Lower leg skin (tissue), 4 donors: ENCODE measurements at regions not wholly inside any gene's neighbourhood (a gene's known extent, or its start where the extent isn't known, plus 50 kb on each side); places are given as distances from the start of the nearest gene placed in this dataset.
A peak's percentile ranks its signal among the peaks of the same experiment; 100 is the strongest.

Experiments used
- DNase-seq, 2 donors: peaks; one replicate each; pipeline ENCODE4 v3.0.0-alpha.2; 2019; ENCODE audit warnings: low spot score in 2 of 2
- H3K4me3 ChIP-seq: fragments of 200-600 bp; sonication (generic); 2 replicates; pipeline ENCODE4 v1.5.1; 2017; ENCODE audit warnings: mild to moderate bottlenecking, low read depth; ENCODE audit not compliant: poor library complexity, severe bottlenecking
- CTCF ChIP-seq, 3 donors: fragments of 450-650 bp; IDR thresholded peaks; one replicate each; pipeline ENCODE4 v1.5.1; 2016; ENCODE audit warnings: antibody characterized with exemption in 3 of 3, mild to moderate bottlenecking in 3 of 3, moderate library complexity in 2 of 3
- POLR2A ChIP-seq, 2 donors: fragments of 450-650 bp; IDR thresholded peaks; one replicate each; pipeline ENCODE4 v1.6.1; 2016 to 2017; ENCODE audit warnings: antibody characterized with exemption in 2 of 2, mild to moderate bottlenecking in 1 of 2, moderate library complexity in 1 of 2
- WGBS, 2 donors: methylation state at CpG; one replicate each; pipeline ENCODE4 v1.1.5; 2018; 5-methylcytosine and 5-hydroxymethylcytosine counted together
- intact Hi-C: fragments of 100-400 bp; cut with DNase I; formaldehyde crosslinking; loops from one replicate; pipeline ENCODE4 v1.15.0; 2023; ENCODE audit warnings: low total_unique reads

GRCh38 chr7:119350334-119350733, 922.6 kb upstream of the KCND2 start:
- WGBS, 2 donors = 92 to 96% methylated on average over 5 of the region's 5 CpGs

GRCh38 chr7:119351320-119351719, 921.7 kb upstream of the KCND2 start:
- DNase-seq = no peak
- intact Hi-C loops = no loop called here
- TF ChIP-seq CTCF (IDR thresholded peaks at IDR 0.05) (no peak), POLR2A (IDR thresholded peaks at IDR 0.05) (no peak)
- no peak overlapping the region for H3K4me3 ChIP-seq
- 87 to 88% methylated on average over 8 of the region's 8 CpGs for WGBS, 2 donors

More at GRCh38 chr7:119350334-119350733, 922.6 kb upstream of the KCND2 start:
- TF ChIP-seq CTCF (IDR thresholded peaks at IDR 0.05) = no peak
- TF ChIP-seq POLR2A (IDR thresholded peaks at IDR 0.05) = no peak
- DNase-seq = peak in 1 of 2 donors; percentile 69
- intact Hi-C loops = no loop called here
- no peak overlapping the region for H3K4me3 ChIP-seq

GRCh38 chr7:119374436-119374835, 898.5 kb upstream of the KCND2 start:
- no peak for DNase-seq
- H3K4me3 ChIP-seq = no peak overlapping the region
- WGBS, 2 donors = 74 to 82% methylated on average over 2 of the region's 2 CpGs
- intact Hi-C loops = no loop called here
- TF ChIP-seq CTCF (IDR thresholded peaks at IDR 0.05) (no peak), POLR2A (IDR thresholded peaks at IDR 0.05) (no peak)

- no peak for TF ChIP-seq CTCF (IDR thresholded peaks at IDR 0.05)
- TF ChIP-seq POLR2A (IDR thresholded peaks at IDR 0.05) = no peak
- no peak overlapping the region for H3K4me3 ChIP-seq
- intact Hi-C loops = no loop called here
- DNase-seq = no peak
- 75 to 78% methylated on average over 1 of the region's 1 CpG for WGBS, 2 donors
Observed at GRCh38 chr7:119377861-119378260, 895.1 kb upstream of the KCND2 start.

- no peak for TF ChIP-seq POLR2A (IDR thresholded peaks at IDR 0.05)
- TF ChIP-seq CTCF (IDR thresholded peaks at IDR 0.05) = no peak
- no peak for DNase-seq
- H3K4me3 ChIP-seq = no peak overlapping the region
- intact Hi-C loops = no loop called here
Observed at GRCh38 chr7:119382726-119383125, 890.2 kb upstream of the KCND2 start.

GRCh38 chr7:119395024-119395423, 878.0 kb upstream of the KCND2 start:
- WGBS, 2 donors = 90 to 93% methylated on average over 2 of the region's 2 CpGs

More at GRCh38 chr7:119395024-119395423, 878.0 kb upstream of the KCND2 start:
- TF ChIP-seq POLR2A (IDR thresholded peaks at IDR 0.05) (no peak), CTCF (IDR thresholded peaks at IDR 0.05) (no peak)
- intact Hi-C loops = no loop called here
- no peak for DNase-seq
- no peak overlapping the region for H3K4me3 ChIP-seq
